A549 (cell line): ENCODE measurements at regions not wholly inside any gene's neighbourhood (a gene's known extent, or its start where the extent isn't known, plus 50 kb on each side); places are given as distances from the start of the nearest gene placed in this dataset.

Source experiments
- CBX2 ChIP-seq: fragments of 200-600 bp; sonication (generic); IDR thresholded peaks from 2 replicates; pipeline ENCODE4 v1.6.1; 2016; ENCODE audit warnings: low read depth, mild to moderate bottlenecking, borderline replicate concordance
- CEBPB ChIP-seq, 2 experiments: fragments of >200 bp in 1 of 2; sonication (Bioruptor Twin) in 1 of 2; formaldehyde crosslinking in 1 of 2; IDR thresholded peaks; 2 replicates each; pipeline ENCODE4 v1.6.1; 2012 to 2016
- CTCF ChIP-seq: fragments of >200 bp; sonication (Bioruptor Twin); formaldehyde crosslinking; IDR thresholded peaks from 3 replicates; pipeline ENCODE4 v1.5.1; 2016
- MAFK ChIP-seq: fragments of 450-650 bp; IDR thresholded peaks from 2 replicates; pipeline ENCODE4 v1.6.1; 2014; ENCODE audit not compliant: partially characterized antibody
- POLR2A ChIP-seq: IDR thresholded peaks from 2 replicates; pipeline ENCODE4 v1.6.1; 2012; ENCODE audit warnings: mild to moderate bottlenecking, low read length
- RAD21 ChIP-seq, 2 experiments: fragments of >200 bp in 1 of 2; sonication (Bioruptor Twin) in 1 of 2; formaldehyde crosslinking in 1 of 2; IDR thresholded peaks in 1 of 2; conservative IDR thresholded peaks in 1 of 2; 2 replicates in 1 of 2; 3 replicates in 1 of 2; pipeline ENCODE4 v1.6.1; 2012 to 2018; ENCODE audit warnings: inconsistent platforms in 1 of 2
- REST ChIP-seq: fragments of 200-600 bp; sonication (generic); IDR thresholded peaks from 2 replicates; pipeline ENCODE4 v1.6.1; 2016; ENCODE audit warnings: antibody characterized with exemption, mild to moderate bottlenecking, moderate library complexity

- TF ChIP-seq REST (no peak), CTCF (no peak), CEBPB (IDR thresholded peaks at IDR 0.05) (no peak), POLR2A (no peak), MAFK (no peak), RAD21 (conservative IDR thresholded peaks at IDR 0.05 in 1 of 2, IDR thresholded peaks at IDR 0.05 in 1 of 2) (no peak), CBX2 (no peak)
Observed at GRCh38 chr4:123841447-123842121, 445.0 kb downstream of the SPRY1 start.
